Upper lobe of left lung (tissue), 6 donors: ENCODE measurements at regions not wholly inside any gene's neighbourhood (a gene's known extent, or its start where the extent isn't known, plus 50 kb on each side); places are given as distances from the start of the nearest gene placed in this dataset.

Source experiments
- ATAC-seq, 2 donors: fragments of 200-7000 bp; cut with Tn5 transposase; one replicate each; pipeline ENCODE4 v1.9.1; 2022; ENCODE audit warnings: mild to moderate bottlenecking in 2 of 2, moderate library complexity in 2 of 2; ENCODE audit not compliant: low FRiP score in 2 of 2
- DNase-seq, 2 donors: peaks; one replicate each; pipeline ENCODE4 v3.0.0-alpha.2; 2019 to 2020
- H3K27ac ChIP-seq, 4 donors: fragments of 200-600 bp; sonication (generic); one replicate each; pipeline ENCODE4 v1.5.1; 2016 to 2019
- H3K27me3 ChIP-seq, 4 donors: fragments of 200-600 bp; sonication (generic); one replicate each; pipeline ENCODE4 v1.5.1; 2017 to 2019
- H3K36me3 ChIP-seq, 4 donors: fragments of 200-600 bp; sonication (generic); one replicate each; pipeline ENCODE4 v1.5.1; 2016 to 2019
- H3K4me1 ChIP-seq, 4 donors: fragments of 200-600 bp; sonication (generic); one replicate each; pipeline ENCODE4 v1.5.1; 2018 to 2019
- H3K4me3 ChIP-seq, 4 donors: fragments of 200-600 bp; sonication (generic); one replicate each; pipeline ENCODE4 v1.5.1; 2017 to 2019; ENCODE audit warnings: mild to moderate bottlenecking in 2 of 4, moderate library complexity in 1 of 4
- H3K9me3 ChIP-seq, 4 donors: fragments of 200-600 bp; sonication (generic); one replicate each; pipeline ENCODE4 v1.5.1; 2018 to 2019
- EP300 ChIP-seq, 4 donors: sonication (generic); formaldehyde crosslinking; IDR thresholded peaks; one replicate each; pipeline ENCODE4 v1.5.1; 2017; ENCODE audit warnings: antibody characterized with exemption in 4 of 4, control low read depth in 2 of 4
- POLR2A ChIP-seq, 4 donors: fragments of 450-650 bp; IDR thresholded peaks; one replicate each; pipeline ENCODE4 v1.5.1; 2016 to 2017; ENCODE audit warnings: antibody characterized with exemption in 4 of 4, mild to moderate bottlenecking in 2 of 4
- POLR2AphosphoS5 ChIP-seq, 2 donors: sonication (generic); formaldehyde crosslinking; IDR thresholded peaks; one replicate each; pipeline ENCODE4 v1.5.1; 2017; ENCODE audit warnings: antibody characterized with exemption in 2 of 2
- WGBS, 2 donors: methylation state at CpG; one replicate each; pipeline ENCODE4 v1.1.5; 2017 to 2018; 5-methylcytosine and 5-hydroxymethylcytosine counted together
- TF ChIP-seq, protein P1 (sequence below), 6 experiments: fragments of 450-650 bp in 4 of 6; fragments of 200-600 bp in 2 of 6; sonication (generic) in 2 of 6; IDR thresholded peaks; one replicate each; pipeline ENCODE4 v1.5.1; 2016 to 2019; ENCODE audit warnings: antibody characterized with exemption in 6 of 6
- donor health status: DM: no; HTN: no; CAD: no; lungs with moderate emphysema.
- donor health status: DM: no; HTN: yes; CAD: no; lungs with severe emphysema.

DNA sequence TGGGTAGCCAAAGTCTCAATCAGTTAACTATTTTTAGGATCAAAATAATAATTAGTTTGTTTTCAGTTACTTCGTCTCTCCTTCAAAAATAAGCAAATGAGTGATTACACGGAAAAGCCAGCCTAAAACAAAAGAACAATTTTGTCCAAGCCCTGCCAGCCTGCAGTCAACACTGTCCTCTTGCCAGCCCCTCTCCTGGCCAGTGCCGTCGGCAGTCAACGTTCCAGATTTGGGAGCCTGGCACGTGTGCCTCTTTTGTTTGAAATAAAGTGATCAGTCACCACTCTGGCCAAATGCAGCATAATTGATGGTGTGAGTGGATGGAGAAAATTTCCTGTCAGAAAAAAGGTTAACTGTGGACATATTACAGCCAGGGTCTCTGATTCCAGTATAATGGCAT lies 260.6 kb upstream of the SKOR2 start:
- H3K27ac ChIP-seq = no peak overlapping the region
- DNase-seq (no peak), ATAC-seq (no peak)
- no peak overlapping the region for H3K4me3 ChIP-seq
- WGBS, 2 donors = 67 to 69% methylated on average over 6 of the region's 6 CpGs
- H3K4me1 ChIP-seq = no peaks in the 10 kb centered on the region
- TF ChIP-seq POLR2AphosphoS5 (IDR thresholded peaks at IDR 0.05) (no peak), EP300 (IDR thresholded peaks at IDR 0.05) (no peak), POLR2A (IDR thresholded peaks at IDR 0.05) (no peak)
- TF ChIP-seq, protein P1, sequence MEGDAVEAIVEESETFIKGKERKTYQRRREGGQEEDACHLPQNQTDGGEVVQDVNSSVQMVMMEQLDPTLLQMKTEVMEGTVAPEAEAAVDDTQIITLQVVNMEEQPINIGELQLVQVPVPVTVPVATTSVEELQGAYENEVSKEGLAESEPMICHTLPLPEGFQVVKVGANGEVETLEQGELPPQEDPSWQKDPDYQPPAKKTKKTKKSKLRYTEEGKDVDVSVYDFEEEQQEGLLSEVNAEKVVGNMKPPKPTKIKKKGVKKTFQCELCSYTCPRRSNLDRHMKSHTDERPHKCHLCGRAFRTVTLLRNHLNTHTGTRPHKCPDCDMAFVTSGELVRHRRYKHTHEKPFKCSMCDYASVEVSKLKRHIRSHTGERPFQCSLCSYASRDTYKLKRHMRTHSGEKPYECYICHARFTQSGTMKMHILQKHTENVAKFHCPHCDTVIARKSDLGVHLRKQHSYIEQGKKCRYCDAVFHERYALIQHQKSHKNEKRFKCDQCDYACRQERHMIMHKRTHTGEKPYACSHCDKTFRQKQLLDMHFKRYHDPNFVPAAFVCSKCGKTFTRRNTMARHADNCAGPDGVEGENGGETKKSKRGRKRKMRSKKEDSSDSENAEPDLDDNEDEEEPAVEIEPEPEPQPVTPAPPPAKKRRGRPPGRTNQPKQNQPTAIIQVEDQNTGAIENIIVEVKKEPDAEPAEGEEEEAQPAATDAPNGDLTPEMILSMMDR (IDR thresholded peaks at IDR 0.05) = no peak
- no peaks in the 10 kb centered on the region for H3K9me3 ChIP-seq
- H3K36me3 ChIP-seq = no peaks in the 10 kb centered on the region
- no peaks in the 10 kb centered on the region for H3K27me3 ChIP-seq

DNA sequence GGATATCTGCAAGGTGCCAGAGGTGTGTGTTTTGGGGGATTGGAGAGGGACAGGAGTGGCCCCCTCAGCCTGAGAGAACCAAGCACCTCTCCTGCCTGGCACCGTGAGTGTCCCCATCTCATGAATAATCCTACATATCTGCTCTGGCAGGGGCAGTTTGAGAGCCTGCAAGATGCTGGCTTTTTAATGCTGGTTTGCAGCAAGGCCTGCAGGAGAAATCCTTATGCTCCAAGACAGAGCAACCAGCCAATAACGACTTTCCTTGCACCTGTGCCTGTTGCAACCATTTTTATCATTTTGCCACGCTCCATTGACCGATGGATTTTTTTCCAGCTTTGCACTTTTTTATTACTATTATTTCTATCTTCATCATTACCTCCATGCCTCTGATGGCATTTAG lies 259.4 kb upstream of the SKOR2 start:
- no peak overlapping the region for H3K27ac ChIP-seq

DNA sequence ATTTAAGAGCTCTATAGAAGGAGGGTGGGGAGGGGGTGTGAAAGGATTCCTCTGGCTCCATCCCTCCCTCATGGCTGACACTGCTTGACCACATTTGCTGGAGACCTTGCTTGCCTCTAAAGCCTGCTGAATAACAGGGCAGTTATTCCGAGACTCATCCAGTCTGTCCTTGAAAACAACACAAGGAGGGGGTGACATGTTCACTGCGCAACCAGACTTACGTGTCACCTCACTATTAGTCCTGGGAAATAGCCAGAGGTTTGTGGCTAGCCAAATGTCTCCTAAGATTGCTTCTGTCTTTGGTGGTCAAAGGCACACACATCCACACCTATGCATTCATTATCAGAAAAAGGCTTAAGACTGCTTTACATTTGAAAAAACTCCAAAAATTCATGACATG lies 256.2 kb upstream of the SKOR2 start:
- TF ChIP-seq, protein P1 (IDR thresholded peaks at IDR 0.05) = no peak
- TF ChIP-seq POLR2AphosphoS5 (IDR thresholded peaks at IDR 0.05) (no peak), EP300 (IDR thresholded peaks at IDR 0.05) (no peak), POLR2A (IDR thresholded peaks at IDR 0.05) (no peak)
- 79 to 94% methylated on average over 3 of the region's 3 CpGs for WGBS, 2 donors
- no peak overlapping the region for H3K27ac ChIP-seq
- no peak overlapping the region for H3K4me3 ChIP-seq
- no peaks in the 10 kb centered on the region for H3K27me3 ChIP-seq
- H3K36me3 ChIP-seq = no peaks in the 10 kb centered on the region
- no peaks in the 10 kb centered on the region for H3K4me1 ChIP-seq
- ATAC-seq = no peak
- H3K9me3 ChIP-seq = no peaks in the 10 kb centered on the region
- DNase-seq = no peak

More for the DNA sequence above, 259.4 kb upstream of the SKOR2 start:
- no peaks in the 10 kb centered on the region for H3K36me3 ChIP-seq
- H3K4me1 ChIP-seq = no peaks in the 10 kb centered on the region
- H3K9me3 ChIP-seq = no peaks in the 10 kb centered on the region
- WGBS, 2 donors = 81 to 91% methylated on average over 4 of the region's 4 CpGs
- H3K27me3 ChIP-seq = no peaks in the 10 kb centered on the region
- TF ChIP-seq, protein P1 (IDR thresholded peaks at IDR 0.05) = no peak
- TF ChIP-seq POLR2A (IDR thresholded peaks at IDR 0.05) (no peak), POLR2AphosphoS5 (IDR thresholded peaks at IDR 0.05) (no peak), EP300 (IDR thresholded peaks at IDR 0.05) (no peak)
- ATAC-seq = no peak
- no peak overlapping the region for H3K4me3 ChIP-seq
- no peak for DNase-seq

DNA sequence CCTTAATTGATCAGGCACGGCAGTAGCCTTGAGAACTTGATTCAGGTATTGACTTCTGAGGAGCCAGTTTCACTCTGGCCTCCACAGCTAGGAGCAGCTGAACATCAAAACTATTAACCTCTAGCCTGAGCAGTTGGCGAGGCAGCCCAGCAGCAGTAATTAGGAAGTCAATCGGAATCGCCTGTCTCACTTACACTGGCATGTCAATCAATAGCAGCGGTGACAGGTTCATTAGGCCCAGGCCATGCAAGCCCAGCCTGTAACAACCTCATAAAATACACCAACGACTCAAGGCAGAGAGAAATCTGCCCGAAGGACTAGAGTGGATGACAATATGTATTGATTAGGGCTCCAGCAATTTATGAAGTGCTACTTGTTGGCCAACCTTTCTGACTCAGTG lies 255.4 kb upstream of the SKOR2 start:
- 54 to 81% methylated on average over 4 to 7 of the region's 7 CpGs for WGBS, 2 donors
- no peak for ATAC-seq
- H3K27ac ChIP-seq = no peak overlapping the region
- DNase-seq = no peak
- TF ChIP-seq, protein P1 (IDR thresholded peaks at IDR 0.05) = no peak
- TF ChIP-seq EP300 (IDR thresholded peaks at IDR 0.05) (no peak), POLR2A (IDR thresholded peaks at IDR 0.05) (no peak), POLR2AphosphoS5 (IDR thresholded peaks at IDR 0.05) (no peak)
- H3K36me3 ChIP-seq = no peaks in the 10 kb centered on the region
- no peaks in the 10 kb centered on the region for H3K27me3 ChIP-seq
- no peak overlapping the region for H3K4me3 ChIP-seq
- H3K4me1 ChIP-seq = no peaks in the 10 kb centered on the region
- no peaks in the 10 kb centered on the region for H3K9me3 ChIP-seq

DNA sequence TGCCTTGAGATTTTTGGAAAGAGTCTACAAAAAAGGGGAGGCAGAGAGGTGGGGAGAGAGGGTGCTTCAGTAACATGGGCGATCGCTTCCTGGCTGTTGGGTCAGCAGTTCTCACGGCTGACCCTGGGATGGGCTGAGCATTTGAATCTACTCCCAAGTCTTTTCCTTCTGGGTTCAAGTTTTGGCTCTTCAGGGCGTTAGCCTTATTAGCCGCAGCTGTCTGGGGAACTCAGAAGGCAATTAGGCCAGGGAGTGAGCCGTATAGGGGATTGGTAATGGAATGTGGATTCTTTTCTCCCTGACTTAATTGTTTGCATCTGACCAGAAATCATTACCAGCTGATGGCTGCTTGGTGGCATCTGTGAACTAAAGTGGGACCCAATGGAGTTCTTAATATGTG lies 250.5 kb upstream of the SKOR2 start:
- no peaks in the 10 kb centered on the region for H3K4me1 ChIP-seq
- DNase-seq = no peak
- H3K27ac ChIP-seq = no peak overlapping the region
- H3K27me3 ChIP-seq = no peaks in the 10 kb centered on the region
- 70 to 85% methylated on average over 6 of the region's 6 CpGs for WGBS, 2 donors
- ATAC-seq = no peak
- no peaks in the 10 kb centered on the region for H3K9me3 ChIP-seq
- H3K4me3 ChIP-seq = no peak overlapping the region
- TF ChIP-seq POLR2A (IDR thresholded peaks at IDR 0.05) = no peak
- no peak for TF ChIP-seq POLR2AphosphoS5 (IDR thresholded peaks at IDR 0.05)
- TF ChIP-seq EP300 (IDR thresholded peaks at IDR 0.05) = no peak
- TF ChIP-seq, protein P1 (IDR thresholded peaks at IDR 0.05) = no peak
- H3K36me3 ChIP-seq = no peaks in the 10 kb centered on the region
